BE2C (cell line): ENCODE measurements at regions not wholly inside any gene's neighbourhood (a gene's known extent, or its start where the extent isn't known, plus 50 kb on each side); places are given as distances from the start of the nearest gene placed in this dataset.

Experiments used
- DNase-seq: peaks from one replicate; pipeline ENCODE4 v3.0.0-alpha.2; 2020
- H3K27me3 ChIP-seq: fragments of 250-450 bp; sonication (Bioruptor Pico); 2 replicates; pipeline ENCODE4 v1.5.1; 2020; ENCODE audit warnings: mild to moderate bottlenecking
- H3K36me3 ChIP-seq: fragments of 250-450 bp; sonication (Bioruptor Pico); 2 replicates; pipeline ENCODE4 v1.5.1; 2020; ENCODE audit warnings: mild to moderate bottlenecking
- H3K4me1 ChIP-seq: fragments of 250-450 bp; sonication (Bioruptor Pico); 2 replicates; pipeline ENCODE4 v1.5.1; 2020
- H3K4me3 ChIP-seq: 2 replicates; pipeline ENCODE4 v1.5.1; 2011; ENCODE audit warnings: low read depth, low read length
- H3K9me3 ChIP-seq: fragments of 250-450 bp; sonication (Bioruptor Pico); 2 replicates; pipeline ENCODE4 v1.5.1; 2020
- TF ChIP-seq, protein P1 (sequence below): IDR thresholded peaks from 2 replicates; pipeline ENCODE4 v1.5.1; 2012; ENCODE audit warnings: mild to moderate bottlenecking, low read depth, low read length

DNA sequence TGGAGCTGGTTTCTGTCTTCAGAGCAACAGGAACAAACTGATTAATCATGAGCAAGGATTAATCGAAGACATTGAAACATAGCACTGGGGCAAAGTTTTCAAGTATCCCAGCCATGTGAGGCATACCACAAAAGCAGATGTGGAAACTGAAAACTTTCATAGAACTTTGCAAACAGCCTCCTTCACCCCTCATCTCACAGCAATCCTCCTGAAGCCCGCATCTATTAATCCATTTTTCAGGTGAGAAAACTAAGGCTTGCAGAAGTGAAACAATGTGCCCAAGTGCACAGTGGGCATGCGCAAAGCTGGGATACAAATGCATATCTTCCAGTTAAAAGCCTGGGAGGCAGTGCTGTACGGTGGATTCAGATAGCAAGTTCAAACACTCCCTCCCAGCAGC lies 58.6 kb upstream of the HMGXB4 start:
- Histone ChIP-seq H3K9me3 (no peaks in the 10 kb centered on the region), H3K36me3 (no peaks in the 10 kb centered on the region), H3K4me1 (no peaks in the 10 kb centered on the region), H3K4me3 (no peak overlapping the region), H3K27me3 (no peaks in the 10 kb centered on the region)
- no peak for DNase-seq
- TF ChIP-seq, protein P1, sequence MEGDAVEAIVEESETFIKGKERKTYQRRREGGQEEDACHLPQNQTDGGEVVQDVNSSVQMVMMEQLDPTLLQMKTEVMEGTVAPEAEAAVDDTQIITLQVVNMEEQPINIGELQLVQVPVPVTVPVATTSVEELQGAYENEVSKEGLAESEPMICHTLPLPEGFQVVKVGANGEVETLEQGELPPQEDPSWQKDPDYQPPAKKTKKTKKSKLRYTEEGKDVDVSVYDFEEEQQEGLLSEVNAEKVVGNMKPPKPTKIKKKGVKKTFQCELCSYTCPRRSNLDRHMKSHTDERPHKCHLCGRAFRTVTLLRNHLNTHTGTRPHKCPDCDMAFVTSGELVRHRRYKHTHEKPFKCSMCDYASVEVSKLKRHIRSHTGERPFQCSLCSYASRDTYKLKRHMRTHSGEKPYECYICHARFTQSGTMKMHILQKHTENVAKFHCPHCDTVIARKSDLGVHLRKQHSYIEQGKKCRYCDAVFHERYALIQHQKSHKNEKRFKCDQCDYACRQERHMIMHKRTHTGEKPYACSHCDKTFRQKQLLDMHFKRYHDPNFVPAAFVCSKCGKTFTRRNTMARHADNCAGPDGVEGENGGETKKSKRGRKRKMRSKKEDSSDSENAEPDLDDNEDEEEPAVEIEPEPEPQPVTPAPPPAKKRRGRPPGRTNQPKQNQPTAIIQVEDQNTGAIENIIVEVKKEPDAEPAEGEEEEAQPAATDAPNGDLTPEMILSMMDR: no peak

DNA sequence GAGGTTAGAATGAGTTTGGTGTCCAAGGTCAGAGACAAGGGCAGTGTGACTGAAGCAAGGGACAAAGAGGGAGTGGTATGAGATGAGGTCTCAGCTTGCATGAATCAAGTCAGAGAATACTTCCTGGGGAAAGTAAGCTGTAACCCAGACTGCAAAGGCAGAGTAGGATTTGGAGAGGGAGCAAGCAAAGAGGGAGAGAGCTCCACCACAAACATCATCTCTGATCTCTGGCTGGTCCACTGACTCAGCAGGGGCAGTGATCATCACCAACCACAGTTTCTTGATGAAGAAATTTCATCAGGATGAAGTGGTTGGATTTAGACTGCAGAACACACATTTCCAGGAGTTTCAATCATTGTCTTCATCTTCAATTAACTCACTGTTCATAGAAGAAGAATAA lies 54.9 kb upstream of the HMGXB4 start:
- H3K9me3 ChIP-seq: no peaks in the 10 kb centered on the region
- no peaks in the 10 kb centered on the region for H3K27me3 ChIP-seq
- TF ChIP-seq, protein P1: no peak
- no peaks in the 10 kb centered on the region; the same call in 1 of the 2 replicates for H3K4me1 ChIP-seq
- no peak overlapping the region for H3K4me3 ChIP-seq
- DNase-seq: no peak
- no peaks in the 10 kb centered on the region for H3K36me3 ChIP-seq

DNA sequence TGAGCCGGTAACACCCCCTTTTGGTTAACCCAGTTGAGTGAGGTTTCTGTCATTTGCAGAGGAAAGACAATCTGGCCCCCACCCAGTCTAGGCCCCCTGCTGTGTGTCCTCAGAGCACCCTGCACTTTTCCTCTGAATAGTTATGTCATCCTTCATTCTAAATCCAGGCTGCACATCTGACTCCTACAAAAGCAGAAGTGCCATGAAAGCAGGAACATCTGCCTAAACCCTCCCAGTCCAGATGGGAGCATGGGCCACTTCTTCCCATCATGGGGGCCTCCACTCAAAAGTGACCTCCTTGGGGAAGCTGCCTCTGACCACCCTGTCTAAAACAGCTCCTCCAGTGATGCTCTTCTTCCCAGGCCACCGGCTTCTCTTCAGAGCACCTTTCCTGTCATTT lies 53.7 kb upstream of the HMGXB4 start:
- H3K4me3 ChIP-seq: no peak overlapping the region
- TF ChIP-seq, protein P1: no peak
- H3K36me3 ChIP-seq: no peaks in the 10 kb centered on the region
- no peaks in the 10 kb centered on the region for H3K27me3 ChIP-seq
- H3K9me3 ChIP-seq: no peaks in the 10 kb centered on the region
- no peaks in the 10 kb centered on the region; the same call in 1 of the 2 replicates for H3K4me1 ChIP-seq
- no peak for DNase-seq

DNA sequence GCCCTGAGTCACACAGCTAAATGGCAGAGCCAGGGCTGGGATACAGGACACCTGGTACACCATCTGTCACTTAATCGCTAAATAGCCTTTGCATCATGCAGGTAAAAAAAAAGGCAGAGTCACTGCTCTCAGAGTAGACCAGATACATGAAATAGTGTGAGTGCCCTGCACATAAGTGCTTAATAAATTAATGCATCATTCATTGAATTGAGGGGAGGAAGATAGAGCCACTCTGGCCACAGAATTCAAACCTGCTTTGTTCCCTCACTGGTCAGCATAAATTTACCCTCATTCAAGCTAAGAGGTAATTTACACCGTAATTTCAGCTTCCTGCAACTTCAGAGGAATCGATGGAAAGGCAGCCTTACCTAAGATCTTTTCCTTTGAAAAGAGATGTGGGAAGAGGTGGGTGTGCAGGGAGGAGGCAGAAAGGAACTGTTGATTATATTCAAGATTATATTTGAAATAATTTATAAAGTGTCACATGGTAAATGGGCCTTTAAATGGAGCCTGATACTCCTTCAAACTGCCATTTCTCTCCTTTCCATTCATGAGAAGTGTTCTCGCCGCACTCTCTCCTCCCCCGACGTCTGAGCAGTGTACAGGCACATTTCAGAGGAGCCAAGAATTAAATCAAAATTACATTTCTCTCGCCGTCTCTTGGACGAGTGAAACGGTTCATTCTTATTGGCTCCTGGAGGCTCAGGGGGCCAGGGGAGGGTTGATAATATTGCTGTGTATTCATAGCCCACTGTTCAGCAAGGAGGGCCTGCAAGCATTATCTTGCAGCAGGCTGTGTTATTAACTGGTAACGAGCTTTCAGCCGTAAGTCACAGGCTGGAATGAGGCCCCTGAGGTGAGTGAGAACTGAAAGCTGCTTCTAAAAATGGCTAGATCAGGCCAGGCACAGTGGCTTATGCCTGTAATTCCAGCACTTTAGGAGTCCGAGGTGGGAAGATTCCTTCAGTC lies 52.2 kb upstream of the HMGXB4 start:
- Histone ChIP-seq H3K27me3 (no peaks in the 10 kb centered on the region), H3K36me3 (no peaks in the 10 kb centered on the region), H3K9me3 (no peaks in the 10 kb centered on the region), H3K4me3 (no peak overlapping the region), H3K4me1 (no peaks in the 10 kb centered on the region; the same call in 1 of the 2 replicates)
- TF ChIP-seq, protein P1: no peak
- DNase-seq: no peak

DNA sequence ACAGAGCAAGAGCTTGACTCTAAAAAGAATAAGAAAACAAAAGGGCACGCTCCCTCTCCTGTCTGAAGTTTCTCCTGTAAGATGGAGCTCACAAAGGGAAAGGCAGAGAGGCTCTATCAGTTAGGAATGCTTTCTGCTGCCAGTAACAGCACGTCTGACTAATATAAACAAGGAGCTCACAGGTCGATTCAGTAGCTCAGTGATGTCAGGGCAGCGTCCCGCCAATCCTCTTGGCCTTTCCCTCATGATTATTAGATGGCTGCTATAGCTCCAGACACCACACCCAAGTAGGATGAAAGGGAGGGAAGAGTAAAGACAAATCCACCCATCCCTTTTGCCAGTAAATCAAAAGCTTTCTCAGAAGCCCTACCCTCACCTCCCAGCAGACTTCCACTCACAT lies 51.3 kb upstream of the HMGXB4 start:
- Histone ChIP-seq H3K4me1 (no peaks in the 10 kb centered on the region; the same call in 1 of the 2 replicates), H3K9me3 (no peaks in the 10 kb centered on the region; the same call in 1 of the 2 replicates), H3K36me3 (no peaks in the 10 kb centered on the region), H3K4me3 (no peak overlapping the region), H3K27me3 (no peaks in the 10 kb centered on the region)
- TF ChIP-seq, protein P1: no peak
- DNase-seq: no peak

DNA sequence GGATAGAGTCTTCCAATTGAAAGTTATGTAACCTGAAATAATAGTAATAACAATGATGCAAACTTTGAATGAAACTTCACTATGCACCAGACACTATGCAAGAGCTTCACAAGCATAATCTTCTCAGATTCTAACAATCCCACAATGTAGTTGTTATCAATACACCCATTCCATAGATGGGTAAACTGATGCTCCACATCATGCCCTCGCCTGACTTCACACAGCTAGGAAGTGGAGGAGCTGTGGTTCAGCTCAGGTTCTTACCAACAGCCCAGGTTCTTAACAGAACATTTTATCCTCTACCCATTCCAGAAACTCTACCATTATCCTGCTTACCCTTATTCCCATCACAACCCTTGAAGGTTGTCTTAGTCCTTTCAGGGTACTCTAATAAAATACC lies 50.4 kb upstream of the HMGXB4 start:
- no peak overlapping the region for H3K4me3 ChIP-seq
- H3K4me1 ChIP-seq: no peaks in the 10 kb centered on the region; the same call in 1 of the 2 replicates
- H3K9me3 ChIP-seq: no peaks in the 10 kb centered on the region; the same call in 1 of the 2 replicates
- DNase-seq: no peak
- no peaks in the 10 kb centered on the region for H3K36me3 ChIP-seq
- H3K27me3 ChIP-seq: no peaks in the 10 kb centered on the region
- TF ChIP-seq, protein P1: no peak
